Calu3 (cell line): ENCODE measurements at regions not wholly inside any gene's neighbourhood (a gene's known extent, or its start where the extent isn't known, plus 50 kb on each side); places are given as distances from the start of the nearest gene placed in this dataset.

Experiments used
- BruUV-seq: library from RNA; stranded (reverse); fragments of 400-500 nt; replicated peaks from 2 replicates; lab custom pipeline; 2021; lab: Mats Ljungman, UMichigan
- CTCF ChIA-PET: fragments of 300-600 bp; sonication (Branson Sonifier 250); formaldehyde crosslinking; loops from one replicate; lab custom pipeline; 2022; ENCODE audit warnings: antibody characterized with exemption; lab: Charles Lee
- DNase-seq: peaks from one replicate; pipeline ENCODE4 v3.0.0; 2022
- H3K27ac Mint-ChIP-seq: one replicate; pipeline ENCODE4 v1.8.0; 2022; ENCODE audit warnings: mixed read lengths; ENCODE audit not compliant: unreplicated experiment
- H3K27me3 Mint-ChIP-seq: one replicate; pipeline ENCODE4 v1.8.0; 2022; ENCODE audit warnings: mixed read lengths; ENCODE audit not compliant: unreplicated experiment
- H3K36me3 Mint-ChIP-seq: one replicate; pipeline ENCODE4 v1.8.0; 2022; ENCODE audit warnings: mild to moderate bottlenecking, moderate library complexity, mixed read lengths; ENCODE audit not compliant: insufficient read depth, unreplicated experiment
- H3K4me1 Mint-ChIP-seq: one replicate; pipeline ENCODE4 v1.8.0; 2022; ENCODE audit warnings: mild to moderate bottlenecking, low read depth, mixed read lengths; ENCODE audit not compliant: unreplicated experiment
- H3K4me3 Mint-ChIP-seq: one replicate; pipeline ENCODE4 v1.8.0; 2022; ENCODE audit warnings: mild to moderate bottlenecking, low read depth, moderate library complexity, mixed read lengths; ENCODE audit not compliant: unreplicated experiment
- H3K9me3 Mint-ChIP-seq: one replicate; pipeline ENCODE4 v1.8.0; 2022; ENCODE audit warnings: low read depth, mixed read lengths; ENCODE audit not compliant: unreplicated experiment
- CTCF ChIP-seq: fragments of 200-600 bp; IDR thresholded peaks from one replicate; pipeline ENCODE4 v1.8.0; 2022; ENCODE audit warnings: antibody characterized with exemption; ENCODE audit not compliant: unreplicated experiment
- intact Hi-C: fragments of 100-400 bp; cut with micrococcal nuclease; formaldehyde crosslinking; loops from one replicate; pipeline ENCODE4 v1.10.0; 2022; ENCODE audit not compliant: unreplicated experiment

DNA sequence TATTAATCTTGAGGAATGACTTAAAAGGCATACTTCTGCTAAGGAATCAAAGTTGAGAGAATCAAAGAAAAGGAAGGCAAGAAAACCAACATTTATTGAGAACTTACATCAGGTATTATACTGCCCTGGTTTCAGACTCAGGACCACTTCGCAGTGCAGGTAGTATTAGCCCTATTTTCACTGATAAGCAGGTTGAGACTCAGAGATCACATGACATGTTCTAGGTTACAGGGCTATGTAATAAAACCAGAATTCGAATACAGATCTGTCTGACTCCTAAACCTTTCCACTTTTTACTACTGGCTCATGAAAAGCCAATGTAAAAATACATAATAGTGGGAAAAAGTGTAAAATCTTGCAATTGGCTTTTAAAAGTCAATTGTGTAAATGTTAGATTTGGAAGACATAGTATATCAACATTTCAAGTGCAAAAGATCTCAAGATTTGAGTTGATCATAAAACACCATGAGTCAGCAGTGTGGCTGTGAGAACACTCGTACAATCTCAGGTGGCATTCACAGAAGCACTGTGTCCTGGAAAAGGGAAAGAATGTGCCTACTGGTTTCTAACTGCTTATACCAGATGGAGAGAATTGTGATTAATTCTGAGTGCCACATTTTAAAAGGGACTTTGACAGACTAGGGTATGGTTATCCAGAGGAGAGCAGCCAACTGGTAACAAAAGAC, 195.8 kb upstream of the MKLN1 start:
- intact Hi-C loops = no loop called here
- no peaks in the 10 kb centered on the region for H3K4me1 Mint-ChIP-seq
- H3K4me3 Mint-ChIP-seq = no peak overlapping the region
- TF ChIP-seq CTCF = no peak
- H3K9me3 Mint-ChIP-seq = no peaks in the 10 kb centered on the region
- no TSS peak for BruUV-seq
- DNase-seq = no peak
- no peak overlapping the region for H3K27ac Mint-ChIP-seq
- H3K27me3 Mint-ChIP-seq = no peaks in the 10 kb centered on the region
- CTCF ChIA-PET = interaction anchor here (0.5 kb wide), 1 partner anchor 29 kb away, joined by 5 read pairs; no protein-coding TSS in a partner anchor
- H3K36me3 Mint-ChIP-seq = no peaks in the 10 kb centered on the region

- H3K27me3 Mint-ChIP-seq = no peaks in the 10 kb centered on the region
- no TSS peak for BruUV-seq
- CTCF ChIA-PET = no interaction called here
- no peaks in the 10 kb centered on the region for H3K9me3 Mint-ChIP-seq
- H3K4me3 Mint-ChIP-seq = no peak overlapping the region
- intact Hi-C loops = no loop called here
- H3K27ac Mint-ChIP-seq = no peak overlapping the region
- H3K36me3 Mint-ChIP-seq = no peaks in the 10 kb centered on the region
- DNase-seq = no peak
- H3K4me1 Mint-ChIP-seq = no peaks in the 10 kb centered on the region
- no peak for TF ChIP-seq CTCF
These were observed 188.2 kb upstream of the MKLN1 start for GRCh38 chr7:131139462-131139861.

DNA sequence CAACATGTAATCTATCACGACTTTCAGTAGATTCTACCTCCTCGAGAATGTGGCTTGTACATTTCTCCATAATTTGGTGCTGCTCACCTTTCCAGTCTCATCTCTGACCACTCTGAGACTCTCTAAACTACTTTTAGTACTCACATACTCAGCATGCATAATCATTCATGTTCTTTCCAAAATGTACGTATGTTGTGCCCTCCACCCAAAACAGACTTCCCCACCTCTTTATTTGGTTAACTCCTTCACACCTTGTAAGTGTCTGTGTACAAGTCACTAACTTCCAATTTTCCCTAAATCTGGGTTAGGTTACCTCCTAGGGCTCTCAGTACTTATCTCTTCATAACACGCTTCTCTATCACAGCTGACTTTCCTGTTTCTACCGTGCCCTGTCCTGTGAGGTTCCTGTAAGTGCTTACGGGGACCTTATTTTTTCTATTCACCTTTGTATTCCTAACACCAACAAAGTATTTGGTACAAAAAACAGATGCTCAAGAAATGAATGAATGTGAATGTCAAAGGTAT, 186.2 kb upstream of the MKLN1 start:
- no TSS peak for BruUV-seq

GRCh38 chr7:131143869-131144268, 183.8 kb upstream of the MKLN1 start:
- peaks cover 12% of the 10 kb centered on the region for H3K4me1 Mint-ChIP-seq
- BruUV-seq = no TSS peak
- H3K27me3 Mint-ChIP-seq = no peaks in the 10 kb centered on the region
- intact Hi-C loops = no loop called here
- CTCF ChIA-PET = no interaction called here
- no peak overlapping the region for H3K27ac Mint-ChIP-seq
- no peak for TF ChIP-seq CTCF
- H3K9me3 Mint-ChIP-seq = no peaks in the 10 kb centered on the region
- H3K4me3 Mint-ChIP-seq = no peak overlapping the region
- H3K36me3 Mint-ChIP-seq = no peaks in the 10 kb centered on the region
- no peak for DNase-seq

More for the DNA sequence above, 186.2 kb upstream of the MKLN1 start:
- Mint-ChIP-seq H3K4me3 (no peak overlapping the region), H3K4me1 (peaks cover 12% of the 10 kb centered on the region), H3K27ac (no peak overlapping the region), H3K27me3 (no peaks in the 10 kb centered on the region), H3K36me3 (no peaks in the 10 kb centered on the region), H3K9me3 (no peaks in the 10 kb centered on the region)
- no peak for DNase-seq
- intact Hi-C loops = no loop called here
- no peak for TF ChIP-seq CTCF
- CTCF ChIA-PET = no interaction called here
